ENCODE measurements at regions not wholly inside any gene's neighbourhood (a gene's known extent, or its start where the extent isn't known, plus 50 kb on each side); places are given as distances from the start of the nearest gene placed in this dataset.

GRCh38 chr15:29376590-29376989 lies 107.0 kb upstream of the NSMCE3 start:
- H3K27me3 ChIP-seq (ENCODE audit: control insufficient read depth in 3 of 3, insufficient read depth in 3 of 3, low read length in 2 of 3) = no peaks in the 10 kb centered on the region
- WGBS, 2 donors = 77 to 79% methylated on average over 9 of the region's 9 CpGs
- TF ChIP-seq CTCF (IDR thresholded peaks at IDR 0.05; ENCODE audit: control extremely low read depth, extremely low read depth) = no peak

GRCh38 chr15:29369261-29369660 lies 99.6 kb upstream of the NSMCE3 start:
- no peaks in the 10 kb centered on the region for H3K4me1 ChIP-seq (ENCODE audit: control insufficient read depth in 5 of 5, insufficient read depth in 5 of 5, low read length in 5 of 5)
- H3K36me3 ChIP-seq (ENCODE audit: control insufficient read depth in 4 of 4, insufficient read depth in 4 of 4, low read length in 4 of 4) = no peaks in the 10 kb centered on the region
- H3K4me3 ChIP-seq = no peak overlapping the region
- no peak for DNase-seq
- H3K9ac ChIP-seq (ENCODE audit: insufficient read depth in 1 of 2, low read length in 2 of 2) = no peak overlapping the region
- no peaks in the 10 kb centered on the region for H3K27me3 ChIP-seq (ENCODE audit: control insufficient read depth in 3 of 3, insufficient read depth in 3 of 3, low read length in 2 of 3)
- H3K27ac ChIP-seq (ENCODE audit: low read depth in 1 of 2, low read length in 1 of 2) = no peak overlapping the region
- ATAC-seq (ENCODE audit: insufficient read depth, low FRiP score) = no peak
- 93 to 96% methylated on average over 3 of the region's 3 CpGs for WGBS, 2 donors
- no peak for TF ChIP-seq CTCF (IDR thresholded peaks at IDR 0.05; ENCODE audit: control extremely low read depth, extremely low read depth)
- peaks cover 0 to 8% (median under 1%) of the 10 kb centered on the region in 4 donors for H3K9me3 ChIP-seq (ENCODE audit: control insufficient read depth in 4 of 4, insufficient read depth in 3 of 4, low read length in 3 of 4)

More at GRCh38 chr15:29376590-29376989, 107.0 kb upstream of the NSMCE3 start:
- no peak overlapping the region for H3K27ac ChIP-seq (ENCODE audit: low read depth in 1 of 2, low read length in 1 of 2)
- H3K4me1 ChIP-seq (ENCODE audit: control insufficient read depth in 5 of 5, insufficient read depth in 5 of 5, low read length in 5 of 5) = peaks cover 0 to 12% (median 0%) of the 10 kb centered on the region in 5 donors
- no peak overlapping the region for H3K9ac ChIP-seq (ENCODE audit: insufficient read depth in 1 of 2, low read length in 2 of 2)
- no peaks in the 10 kb centered on the region for H3K9me3 ChIP-seq (ENCODE audit: control insufficient read depth in 4 of 4, insufficient read depth in 3 of 4, low read length in 3 of 4)
- H3K4me3 ChIP-seq = no peak overlapping the region
- DNase-seq (peak; percentile 17 to 35 (median 22)), ATAC-seq (ENCODE audit: insufficient read depth, low FRiP score) (no peak)
- H3K36me3 ChIP-seq (ENCODE audit: control insufficient read depth in 4 of 4, insufficient read depth in 4 of 4, low read length in 4 of 4) = no peaks in the 10 kb centered on the region

DNA sequence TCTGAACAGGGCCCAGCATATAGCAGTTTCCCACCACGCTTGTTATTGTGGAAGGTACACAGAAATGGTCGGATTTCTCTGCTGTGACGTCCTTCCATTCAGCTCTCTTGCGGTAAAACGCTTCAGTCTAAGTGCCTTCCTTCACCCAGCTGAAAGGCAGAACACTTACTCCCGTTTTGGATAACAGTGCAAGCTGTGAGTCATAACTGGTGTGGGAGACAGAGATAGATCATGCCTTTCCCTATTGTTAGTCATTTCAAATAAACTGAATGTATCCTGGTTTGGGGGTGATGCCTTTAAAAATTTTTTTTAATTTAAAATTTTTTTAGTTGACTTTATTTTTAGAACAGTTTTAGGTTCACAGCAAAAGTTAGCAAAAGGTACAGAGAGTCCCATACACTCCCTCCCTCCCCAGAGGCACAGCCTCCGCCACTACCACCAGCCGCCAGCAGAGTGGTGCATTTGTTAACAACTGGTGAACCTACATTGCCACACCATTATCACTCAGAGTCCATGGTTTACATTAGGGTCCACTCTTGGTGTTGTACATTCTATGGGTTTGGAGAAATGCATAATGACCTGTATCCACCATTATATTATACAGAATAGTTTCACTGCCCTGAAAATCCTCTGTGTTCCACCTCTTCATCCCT lies 94.9 kb upstream of the NSMCE3 start:
- Histone ChIP-seq H3K27me3 (ENCODE audit: control insufficient read depth in 3 of 3, insufficient read depth in 3 of 3, low read length in 2 of 3) (no peaks in the 10 kb centered on the region), H3K36me3 (ENCODE audit: control insufficient read depth in 4 of 4, insufficient read depth in 4 of 4, low read length in 4 of 4) (no peaks in the 10 kb centered on the region), H3K4me1 (ENCODE audit: control insufficient read depth in 5 of 5, insufficient read depth in 5 of 5, low read length in 5 of 5) (peaks cover 0 to 1% (median 0%) of the 10 kb centered on the region in 5 donors), H3K9me3 (ENCODE audit: control insufficient read depth in 4 of 4, insufficient read depth in 3 of 4, low read length in 3 of 4) (peaks cover 0 to 7% (median 2%) of the 10 kb centered on the region in 4 donors), H3K9ac (ENCODE audit: insufficient read depth in 1 of 2, low read length in 2 of 2) (no peak overlapping the region), H3K4me3 (no peak overlapping the region), H3K27ac (ENCODE audit: low read depth in 1 of 2, low read length in 1 of 2) (no peak overlapping the region)
- ATAC-seq (ENCODE audit: insufficient read depth, low FRiP score) (no peak), DNase-seq (peak in 1 of 3 donors; percentile 11)
- 67 to 78% methylated on average over 8 of the region's 8 CpGs for WGBS, 2 donors
- no peak for TF ChIP-seq CTCF (IDR thresholded peaks at IDR 0.05; ENCODE audit: control extremely low read depth, extremely low read depth)

GRCh38 chr15:29361560-29361959 lies 91.9 kb upstream of the NSMCE3 start:
- peaks cover 0 to 3% (median 0%) of the 10 kb centered on the region in 4 donors for H3K9me3 ChIP-seq (ENCODE audit: control insufficient read depth in 4 of 4, insufficient read depth in 3 of 4, low read length in 3 of 4)
- no peak for ATAC-seq (ENCODE audit: insufficient read depth, low FRiP score)

More at GRCh38 chr15:29361560-29361959, 91.9 kb upstream of the NSMCE3 start:
- peaks cover 0 to 1% (median 0%) of the 10 kb centered on the region in 5 donors for H3K4me1 ChIP-seq (ENCODE audit: control insufficient read depth in 5 of 5, insufficient read depth in 5 of 5, low read length in 5 of 5)
- H3K36me3 ChIP-seq (ENCODE audit: control insufficient read depth in 4 of 4, insufficient read depth in 4 of 4, low read length in 4 of 4) = no peaks in the 10 kb centered on the region
- WGBS, 2 donors = 90 to 95% methylated on average over 4 of the region's 4 CpGs
- no peaks in the 10 kb centered on the region for H3K27me3 ChIP-seq (ENCODE audit: control insufficient read depth in 3 of 3, insufficient read depth in 3 of 3, low read length in 2 of 3)
- no peak for DNase-seq
- TF ChIP-seq CTCF (IDR thresholded peaks at IDR 0.05; ENCODE audit: control extremely low read depth, extremely low read depth) = no peak
- H3K27ac ChIP-seq (ENCODE audit: low read depth in 1 of 2, low read length in 1 of 2) = no peak overlapping the region
- H3K4me3 ChIP-seq = no peak overlapping the region
- H3K9ac ChIP-seq (ENCODE audit: insufficient read depth in 1 of 2, low read length in 2 of 2) = no peak overlapping the region

All from lung (tissue), 11 donors.